ENCODE measurements at regions not wholly inside any gene's neighbourhood (a gene's known extent, or its start where the extent isn't known, plus 50 kb on each side); places are given as distances from the start of the nearest gene placed in this dataset.

- TF ChIP-seq CTCF (IDR thresholded peaks at IDR 0.05 in 2 of 3, conservative IDR thresholded peaks at IDR 0.05 in 1 of 3; ENCODE audit: insufficient read depth in 2 of 3, low read depth in 1 of 3, low read length in 3 of 3) (no peak), ZNF311 (CRISPR knock-in tag; IDR thresholded peaks at IDR 0.05) (no peak), ZBTB40 (IDR thresholded peaks at IDR 0.05) (no peak), ZBTB40 (CRISPR knock-in tag; IDR thresholded peaks at IDR 0.05) (no peak), GATA2 (CRISPR knock-in tag; IDR thresholded peaks at IDR 0.05) (no peak), ZNF766 (CRISPR knock-in tag; conservative IDR thresholded peaks at IDR 0.05) (no peak)
Measured at GRCh38 chr4:129359461-129359860, 263.5 kb downstream of the C4orf33 start.
